Left lung (tissue), 4 donors: ENCODE measurements at regions not wholly inside any gene's neighbourhood (a gene's known extent, or its start where the extent isn't known, plus 50 kb on each side); places are given as distances from the start of the nearest gene placed in this dataset.

Experiments used
- ATAC-seq: fragments of 200-7000 bp; cut with Tn5 transposase; one replicate; pipeline ENCODE4 v1.9.1; 2020; ENCODE audit warnings: moderate library complexity
- DNase-seq, 4 donors: peaks; one replicate each; pipeline ENCODE4 v3.0.0-alpha.2; 2013 to 2020
- H3K27ac ChIP-seq, 2 donors: fragments of 200-600 bp; sonication (generic) in 1 of 2; one replicate each; pipeline versions ENCODE4 v1.5.0 to v1.8.0; 2020 to 2021
- H3K27me3 ChIP-seq, 2 donors: fragments of 200-600 bp; sonication (generic) in 1 of 2; one replicate each; pipeline versions ENCODE4 v1.5.0 to v1.8.0; 2020 to 2021
- H3K36me3 ChIP-seq, 2 donors: fragments of 200-600 bp; sonication (generic) in 1 of 2; one replicate each; pipeline versions ENCODE4 v1.5.0 to v1.8.0; 2020 to 2021
- H3K4me1 ChIP-seq, 2 donors: fragments of 200-600 bp; one replicate each; pipeline ENCODE4 v1.8.0; 2021
- H3K4me3 ChIP-seq, 2 donors: fragments of 200-600 bp; sonication (generic) in 1 of 2; one replicate each; pipeline versions ENCODE4 v1.5.0 to v1.8.0; 2020 to 2021; ENCODE audit warnings: mild to moderate bottlenecking in 1 of 2
- H3K9me3 ChIP-seq, 2 donors: fragments of 200-600 bp; sonication (generic) in 1 of 2; one replicate each; pipeline versions ENCODE4 v1.5.0 to v1.8.0; 2020 to 2021
- intact Hi-C, 2 donors: fragments of 100-400 bp; cut with DNase I; formaldehyde crosslinking; loops; one replicate each; pipeline versions ENCODE4 v1.11.2 to v1.14.2; 2022
- TF ChIP-seq, protein P1 (sequence below), 2 donors: fragments of 200-600 bp; sonication (generic) in 1 of 2; IDR thresholded peaks; one replicate each; pipeline versions ENCODE4 v1.5.0 to v1.8.0; 2021; ENCODE audit warnings: antibody characterized with exemption in 2 of 2
- donor health status: DM: no; HTN: yes; CAD: no.
- donor health status: DM: no; HTN: no; CAD: no.

DNA sequence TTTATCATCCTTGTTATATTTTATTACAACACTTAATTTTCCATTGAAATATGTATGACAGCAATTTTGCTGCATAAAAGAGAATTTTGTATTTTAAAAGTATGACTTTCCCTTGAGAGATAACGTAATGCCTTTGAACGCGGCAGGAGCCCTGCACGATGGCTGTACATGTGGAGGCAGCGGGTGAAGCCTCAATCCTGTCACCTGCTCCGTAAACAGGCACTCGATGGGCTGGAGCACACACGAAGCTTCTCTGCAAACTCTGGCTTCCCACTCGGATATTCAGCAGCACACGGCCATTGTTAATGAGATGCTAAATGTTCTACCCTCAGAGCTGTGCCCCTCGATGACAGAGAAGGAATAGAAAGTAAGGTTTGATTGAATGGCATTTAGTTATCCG lies 184.4 kb downstream of the RTP5 start:
- H3K4me1 ChIP-seq = no peaks in the 10 kb centered on the region
- intact Hi-C loops = no loop called here
- H3K36me3 ChIP-seq = no peaks in the 10 kb centered on the region
- no peak overlapping the region for H3K27ac ChIP-seq
- H3K9me3 ChIP-seq = no peaks in the 10 kb centered on the region
- no peak overlapping the region for H3K4me3 ChIP-seq
- H3K27me3 ChIP-seq = peaks cover 0 to 48% of the 10 kb centered on the region in 2 donors
- TF ChIP-seq, protein P1, sequence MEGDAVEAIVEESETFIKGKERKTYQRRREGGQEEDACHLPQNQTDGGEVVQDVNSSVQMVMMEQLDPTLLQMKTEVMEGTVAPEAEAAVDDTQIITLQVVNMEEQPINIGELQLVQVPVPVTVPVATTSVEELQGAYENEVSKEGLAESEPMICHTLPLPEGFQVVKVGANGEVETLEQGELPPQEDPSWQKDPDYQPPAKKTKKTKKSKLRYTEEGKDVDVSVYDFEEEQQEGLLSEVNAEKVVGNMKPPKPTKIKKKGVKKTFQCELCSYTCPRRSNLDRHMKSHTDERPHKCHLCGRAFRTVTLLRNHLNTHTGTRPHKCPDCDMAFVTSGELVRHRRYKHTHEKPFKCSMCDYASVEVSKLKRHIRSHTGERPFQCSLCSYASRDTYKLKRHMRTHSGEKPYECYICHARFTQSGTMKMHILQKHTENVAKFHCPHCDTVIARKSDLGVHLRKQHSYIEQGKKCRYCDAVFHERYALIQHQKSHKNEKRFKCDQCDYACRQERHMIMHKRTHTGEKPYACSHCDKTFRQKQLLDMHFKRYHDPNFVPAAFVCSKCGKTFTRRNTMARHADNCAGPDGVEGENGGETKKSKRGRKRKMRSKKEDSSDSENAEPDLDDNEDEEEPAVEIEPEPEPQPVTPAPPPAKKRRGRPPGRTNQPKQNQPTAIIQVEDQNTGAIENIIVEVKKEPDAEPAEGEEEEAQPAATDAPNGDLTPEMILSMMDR (IDR thresholded peaks at IDR 0.05) = no peak
- DNase-seq (no peak), ATAC-seq (no peak)

GRCh38 chr2:242054406-242054805 lies 184.9 kb downstream of the RTP5 start:
- DNase-seq = no peak
- H3K36me3 ChIP-seq = no peaks in the 10 kb centered on the region
- no peaks in the 10 kb centered on the region for H3K4me1 ChIP-seq
- TF ChIP-seq, protein P1 (IDR thresholded peaks at IDR 0.05) = no peak
- no peaks in the 10 kb centered on the region for H3K9me3 ChIP-seq
- no peak for ATAC-seq
- H3K27ac ChIP-seq = no peak overlapping the region
- intact Hi-C loops = no loop called here
- H3K27me3 ChIP-seq = peaks cover 0 to 48% of the 10 kb centered on the region in 2 donors
- no peak overlapping the region for H3K4me3 ChIP-seq

- H3K36me3 ChIP-seq = no peaks in the 10 kb centered on the region
- peaks cover 0 to 48% of the 10 kb centered on the region in 2 donors for H3K27me3 ChIP-seq
- no peak overlapping the region for H3K27ac ChIP-seq
- intact Hi-C loops = no loop called here
- TF ChIP-seq, protein P1 (IDR thresholded peaks at IDR 0.05) = no peak
- ATAC-seq (no peak), DNase-seq (no peak)
- no peaks in the 10 kb centered on the region for H3K4me1 ChIP-seq
- H3K4me3 ChIP-seq = no peak overlapping the region
- H3K9me3 ChIP-seq = peaks cover 0 to 3% of the 10 kb centered on the region in 2 donors
These were observed 185.6 kb downstream of the RTP5 start for GRCh38 chr2:242054881-242055801.

DNA sequence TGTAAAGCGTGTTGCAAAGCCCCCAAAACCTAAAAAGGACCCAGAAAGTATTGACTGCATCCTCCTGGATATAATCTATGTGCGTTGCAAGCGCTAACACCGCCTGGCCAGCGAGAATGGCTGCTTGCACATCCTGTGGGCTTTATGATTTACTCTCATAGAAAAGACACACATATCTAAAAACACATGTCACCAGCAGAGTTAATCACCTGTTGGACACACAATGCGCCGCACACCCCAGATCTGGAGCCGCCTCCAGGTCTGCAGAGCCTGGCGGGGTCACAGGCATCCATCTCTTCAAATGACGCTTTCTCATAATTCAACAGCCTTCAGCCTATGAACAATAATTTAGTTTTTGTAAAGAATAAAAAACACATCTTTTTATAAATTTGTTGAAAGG lies 186.5 kb downstream of the RTP5 start:
- Histone ChIP-seq H3K4me1 (no peaks in the 10 kb centered on the region), H3K4me3 (no peak overlapping the region), H3K27ac (no peak overlapping the region), H3K36me3 (no peaks in the 10 kb centered on the region), H3K9me3 (peaks cover 0 to 10% of the 10 kb centered on the region in 2 donors), H3K27me3 (peaks cover 0 to 48% of the 10 kb centered on the region in 2 donors)
- no peak for ATAC-seq
- intact Hi-C loops = no loop called here
- no peak for DNase-seq
- TF ChIP-seq, protein P1 (IDR thresholded peaks at IDR 0.05) = no peak

- Histone ChIP-seq H3K27me3 (peaks cover 0 to 48% of the 10 kb centered on the region in 2 donors), H3K4me3 (no peak overlapping the region), H3K9me3 (peaks cover 0 to 10% of the 10 kb centered on the region in 2 donors), H3K4me1 (no peaks in the 10 kb centered on the region), H3K36me3 (no peaks in the 10 kb centered on the region), H3K27ac (no peak overlapping the region)
- TF ChIP-seq, protein P1 (IDR thresholded peaks at IDR 0.05) = no peak
- ATAC-seq (no peak), DNase-seq (no peak)
- intact Hi-C loops = no loop called here
These were observed 187.3 kb downstream of the RTP5 start for GRCh38 chr2:242056785-242057184.
